ENCODE measurements at regions not wholly inside any gene's neighbourhood (a gene's known extent, or its start where the extent isn't known, plus 50 kb on each side); places are given as distances from the start of the nearest gene placed in this dataset.
"Not testable (repeated sequence)": the region's sequence is repeated elsewhere in the genome, so short reads cannot be mapped to it uniquely, and the experiment has no call there.

DNA sequence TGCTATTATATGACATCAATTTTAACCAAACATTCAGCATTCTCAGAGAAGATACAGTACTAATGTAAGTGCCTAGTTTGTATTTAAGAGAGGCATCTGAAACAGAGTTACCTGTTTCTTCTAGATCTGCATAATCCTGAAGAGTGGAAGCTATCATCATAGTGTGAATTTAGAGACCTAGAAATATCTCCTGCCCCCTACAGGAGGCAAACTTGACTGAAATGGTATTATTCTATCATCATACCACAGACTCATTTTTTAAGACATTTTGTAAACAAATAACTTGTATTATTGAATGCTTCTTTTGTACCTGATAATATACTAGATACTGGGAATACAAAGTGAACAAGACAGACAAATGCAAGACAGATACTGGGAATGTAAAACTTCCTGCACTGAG lies 216.8 kb upstream of the RPS23 start:
- no peak for DNase-seq (ENCODE audit: low spot score)

DNA sequence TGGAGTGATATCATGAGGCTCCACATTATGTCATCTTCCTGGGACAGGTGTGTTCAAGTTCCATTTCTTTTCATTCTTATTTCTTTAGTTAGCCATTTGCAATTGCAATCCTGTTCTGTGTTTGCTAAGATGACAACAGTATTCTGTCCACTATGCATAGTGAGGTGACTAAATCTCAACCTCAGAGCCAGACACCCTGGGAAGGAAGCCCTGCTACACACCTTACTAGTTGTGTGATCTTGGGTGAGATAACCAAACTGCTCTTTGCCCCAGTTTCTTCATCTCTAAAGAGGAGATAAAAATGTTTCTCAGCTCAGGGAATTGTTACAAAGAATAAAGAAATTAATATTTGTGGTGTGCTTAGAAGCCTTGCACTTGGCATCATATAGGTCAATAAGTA lies 215.1 kb upstream of the RPS23 start:
- no peak for DNase-seq (ENCODE audit: low spot score)

DNA sequence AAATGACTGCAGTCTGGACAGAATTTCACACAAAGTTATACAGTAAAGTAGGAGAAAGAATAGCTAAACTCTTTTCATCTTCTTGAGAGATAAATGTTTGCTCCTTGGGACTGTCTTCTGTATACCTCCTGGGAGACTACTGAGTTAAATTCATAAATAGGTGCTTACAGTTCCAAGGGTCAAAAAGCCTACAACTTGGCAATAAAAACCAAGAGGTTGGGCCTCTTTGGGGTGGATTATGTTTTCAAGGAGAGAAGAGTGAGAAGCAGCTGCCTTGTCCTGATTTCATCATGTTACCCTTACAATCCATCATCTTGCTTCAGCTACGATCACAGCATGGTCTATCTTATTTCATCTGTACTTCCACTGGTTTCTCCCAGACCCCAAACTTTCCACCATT lies 213.2 kb upstream of the RPS23 start:
- no peak for DNase-seq (ENCODE audit: low spot score)

DNA sequence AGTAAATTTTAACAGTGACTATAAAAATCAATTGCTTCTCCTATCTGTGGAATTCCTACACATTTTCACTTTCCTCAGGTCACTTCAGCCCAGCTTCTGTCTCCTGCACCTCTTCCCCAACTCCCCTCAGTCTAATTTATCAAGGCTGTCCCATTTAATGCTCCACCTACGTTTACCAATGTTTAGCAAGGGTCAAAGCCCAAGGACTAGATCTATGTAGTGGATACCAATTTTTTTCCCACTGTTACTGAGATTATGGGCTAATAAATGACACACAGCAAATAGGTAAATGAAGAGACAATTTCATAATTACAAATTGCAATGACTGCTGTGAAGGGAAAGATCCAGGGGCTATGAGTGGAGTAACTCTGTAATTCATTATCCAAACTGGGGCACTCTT lies 211.5 kb upstream of the RPS23 start:
- DNase-seq (ENCODE audit: low spot score): no peak

DNA sequence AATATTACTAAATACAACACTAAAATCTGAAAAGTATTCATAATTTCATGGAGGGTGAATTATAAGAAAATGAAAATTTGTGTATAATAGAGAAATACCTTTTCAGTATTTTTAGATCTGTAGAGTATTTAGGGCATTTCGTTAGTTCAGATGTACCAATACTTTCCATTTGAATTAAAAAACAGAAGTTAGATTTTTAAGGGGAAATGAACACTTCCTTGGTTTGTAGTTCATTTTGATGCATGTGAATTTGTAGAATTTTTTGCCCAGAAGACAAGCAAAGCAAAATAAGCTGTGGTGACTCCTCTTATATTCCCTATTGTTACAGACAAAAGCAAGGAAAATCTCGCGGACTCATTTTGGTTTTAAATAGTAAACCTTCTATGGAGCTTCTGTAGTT lies 209.0 kb upstream of the RPS23 start:
- no peak for DNase-seq (ENCODE audit: low spot score)

DNA sequence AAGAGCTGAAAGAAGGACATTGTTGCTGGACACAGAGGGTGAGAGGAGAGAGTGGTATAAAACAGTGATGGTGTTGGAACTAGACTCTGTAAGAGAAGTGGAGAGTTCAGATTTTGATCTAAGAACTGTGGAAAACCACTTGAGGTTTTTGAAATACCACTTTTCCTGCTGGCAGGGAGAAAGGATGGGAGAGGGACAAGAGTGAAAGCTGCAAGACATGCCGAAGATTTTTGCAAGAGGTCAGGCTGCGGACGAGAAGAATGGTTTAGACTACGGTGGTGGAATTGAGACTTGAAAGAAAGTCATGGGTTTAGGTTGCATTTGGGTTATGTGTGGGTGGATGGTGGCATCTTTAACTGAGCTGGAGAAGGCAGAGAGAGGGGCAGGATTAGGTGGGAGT lies 202.2 kb upstream of the RPS23 start:
- DNase-seq (ENCODE audit: low spot score): no peak

DNA sequence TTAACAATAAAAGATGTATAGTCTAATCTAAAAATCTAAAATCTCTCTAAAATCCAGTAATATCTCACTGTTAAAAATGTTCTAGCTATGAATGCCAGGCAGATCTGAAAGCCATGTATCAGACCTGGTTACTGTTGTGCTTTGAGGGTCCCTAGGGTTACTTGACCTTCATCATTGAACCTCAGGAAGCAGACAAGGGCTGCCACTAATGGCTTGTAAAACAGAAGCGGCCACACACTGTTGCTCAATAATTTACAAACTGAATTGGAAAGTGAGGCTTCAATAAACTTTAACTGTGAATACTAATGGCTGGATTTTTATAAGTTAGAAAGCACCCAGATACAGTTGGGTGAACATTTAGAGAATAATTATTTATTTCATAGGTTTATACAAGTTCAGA lies 198.0 kb upstream of the RPS23 start:
- no peak for DNase-seq (ENCODE audit: low spot score)

DNA sequence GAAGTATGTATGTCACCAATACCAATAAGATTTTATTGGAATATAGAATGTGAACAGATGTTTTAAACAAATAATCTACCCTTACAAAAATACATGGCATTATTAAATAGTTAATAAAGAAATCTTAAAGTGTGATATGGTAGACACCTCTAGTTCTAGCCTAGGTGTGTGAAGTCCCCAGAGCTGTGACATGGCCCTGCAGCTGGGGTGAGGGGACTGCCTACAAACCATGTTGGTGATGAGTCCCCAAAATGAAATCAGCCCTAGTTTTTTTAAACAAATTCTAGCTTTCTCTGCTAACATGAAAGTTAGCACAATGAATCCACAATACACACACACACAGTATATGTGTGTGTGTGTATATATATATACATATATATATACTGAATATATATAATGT lies 195.1 kb upstream of the RPS23 start:
- DNase-seq (ENCODE audit: low spot score): no peak

DNA sequence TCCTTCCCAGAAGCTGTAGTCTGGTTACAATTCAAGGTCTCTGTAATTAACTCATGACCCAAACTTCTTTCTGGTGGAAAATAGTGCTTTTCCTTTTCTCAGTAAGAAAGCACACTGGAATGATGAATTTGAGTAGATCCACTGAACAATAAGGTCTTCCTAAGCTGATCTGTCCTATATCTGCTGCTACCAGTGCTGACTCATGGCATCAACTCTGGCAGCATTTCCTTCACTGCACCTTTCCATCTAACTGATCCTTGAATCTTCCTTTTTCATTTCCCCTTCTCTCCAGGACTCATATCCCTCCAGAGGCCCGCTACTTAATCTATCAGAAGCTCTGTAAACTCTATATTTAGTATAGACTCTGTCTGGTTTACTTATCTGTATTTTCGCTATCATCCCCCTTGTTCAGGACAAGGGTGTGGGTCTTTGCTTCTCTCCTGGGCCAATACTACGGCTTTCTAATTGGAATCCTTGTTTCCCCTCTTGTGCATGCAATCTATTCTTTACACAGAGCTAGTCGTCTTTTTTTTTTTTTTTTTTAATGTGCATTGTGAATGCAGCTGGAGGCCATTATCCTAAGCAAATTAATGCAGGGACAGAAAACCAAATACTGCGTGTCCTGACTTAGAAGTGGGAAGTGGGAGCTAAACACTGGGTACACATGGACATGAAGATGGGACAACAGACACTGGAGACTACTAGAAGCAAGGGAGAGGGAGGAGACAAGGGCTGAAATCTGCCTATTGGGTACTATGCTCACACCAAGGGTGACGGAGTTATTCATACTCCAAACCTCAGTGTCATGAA lies 192.2 kb upstream of the RPS23 start:
- no peak for DNase-seq (ENCODE audit: low spot score)

DNA sequence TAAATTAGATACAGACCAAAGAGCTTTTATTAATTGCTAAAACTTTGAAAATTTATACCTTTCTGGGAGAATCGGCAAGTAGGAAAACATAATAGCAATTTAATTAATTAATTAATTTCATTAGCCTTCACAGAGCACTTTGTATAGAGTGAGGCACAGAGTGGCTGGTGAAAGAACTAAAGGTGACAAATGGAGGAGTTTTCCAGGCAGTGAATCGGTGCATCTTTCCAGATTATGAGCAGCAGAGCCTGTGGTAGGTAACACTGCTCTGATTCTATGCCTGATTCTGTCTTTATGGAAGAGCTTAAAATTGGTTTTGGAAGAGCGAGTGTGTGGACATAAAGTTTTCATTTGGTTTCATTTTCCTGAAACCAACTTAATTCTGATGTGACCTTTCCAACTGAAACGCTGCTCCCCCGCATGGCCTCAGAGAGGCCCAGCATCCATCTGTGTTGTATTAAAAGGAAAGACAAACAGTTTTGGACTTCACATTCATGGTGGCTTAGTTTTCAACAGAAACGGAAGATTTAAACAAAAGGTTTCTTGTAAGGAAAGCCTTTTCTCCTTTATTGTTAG lies 188.9 kb upstream of the RPS23 start:
- DNase-seq (ENCODE audit: low spot score): no peak

DNA sequence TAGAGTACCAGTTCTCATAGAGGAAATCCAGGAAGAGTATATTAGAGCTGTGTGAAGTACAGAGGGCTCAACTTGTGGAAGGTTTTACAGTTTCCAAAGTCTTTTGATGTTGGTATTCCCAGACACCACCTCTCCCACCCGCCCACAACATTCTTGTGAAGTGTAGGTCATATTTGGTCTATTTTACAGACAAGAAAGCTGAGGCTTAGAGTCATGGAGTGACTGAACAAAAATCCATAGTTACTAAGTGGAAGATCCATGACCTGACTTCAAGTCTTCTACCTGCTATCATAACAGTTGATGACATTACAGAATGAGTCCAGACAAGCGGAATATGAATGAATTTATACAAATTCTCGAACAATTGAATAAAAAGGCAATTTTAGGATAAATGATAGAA lies 187.1 kb upstream of the RPS23 start:
- no peak for DNase-seq (ENCODE audit: low spot score)

DNA sequence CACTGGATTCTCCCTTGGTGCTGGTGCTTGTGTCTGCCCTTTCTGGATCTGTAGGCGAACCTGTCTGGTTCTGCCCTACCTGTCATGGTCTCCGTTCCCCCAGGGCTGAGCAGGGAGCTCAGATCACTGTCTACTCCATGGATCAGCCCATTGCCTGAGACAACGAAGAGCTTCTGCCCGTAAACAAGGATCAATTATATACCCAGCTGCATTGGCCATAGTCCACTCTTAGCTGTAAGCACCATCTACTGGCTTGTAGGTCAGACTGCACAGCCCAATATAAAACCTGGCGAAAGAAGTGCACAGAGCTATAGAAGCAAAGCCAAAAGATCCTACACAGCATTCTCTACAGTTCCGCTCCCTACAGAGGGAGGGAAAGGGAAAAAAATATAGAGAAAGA lies 181.5 kb upstream of the RPS23 start:
- DNase-seq (ENCODE audit: low spot score): no peak

DNA sequence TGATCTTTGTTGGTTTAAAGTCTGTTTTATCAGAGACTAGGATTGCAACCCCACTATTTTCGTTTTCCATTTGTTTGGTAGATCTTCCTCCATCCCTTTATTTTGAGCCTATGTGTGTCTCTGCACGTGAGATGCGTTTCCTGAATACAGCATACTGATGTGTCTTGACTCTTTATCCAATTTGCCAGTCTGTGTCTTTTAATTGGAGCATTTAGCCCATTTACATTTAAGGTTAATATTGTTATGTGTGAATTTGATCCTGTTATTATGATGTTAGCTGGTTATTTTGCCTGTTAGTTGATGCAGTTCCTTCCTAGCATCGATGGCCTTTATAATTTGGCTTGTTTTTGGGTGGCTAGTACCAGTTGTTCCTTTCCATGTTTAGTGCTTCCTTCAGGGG lies 177.2 kb upstream of the RPS23 start:
- DNase-seq (ENCODE audit: low spot score): not testable (repeated sequence)

DNA sequence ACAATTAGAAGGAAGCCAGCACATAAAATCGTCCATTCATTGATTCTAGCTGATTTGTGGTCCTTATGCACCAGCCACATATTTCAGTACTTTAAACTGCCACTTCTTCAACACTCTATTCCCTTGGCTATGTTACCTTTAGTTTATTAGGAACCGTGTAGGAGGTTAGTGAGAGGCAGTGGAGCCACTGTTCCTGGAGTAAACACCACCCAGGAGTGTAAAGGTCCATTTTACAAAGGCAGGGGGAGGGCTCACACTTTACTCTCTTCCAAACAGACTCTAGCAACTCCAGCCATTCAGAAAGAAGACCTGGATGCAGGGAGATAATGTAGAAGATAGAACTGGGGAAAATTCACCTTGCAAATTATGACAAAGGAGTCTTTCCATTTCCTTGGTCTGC lies 170.2 kb upstream of the RPS23 start:
- DNase-seq (ENCODE audit: low spot score): no peak

DNA sequence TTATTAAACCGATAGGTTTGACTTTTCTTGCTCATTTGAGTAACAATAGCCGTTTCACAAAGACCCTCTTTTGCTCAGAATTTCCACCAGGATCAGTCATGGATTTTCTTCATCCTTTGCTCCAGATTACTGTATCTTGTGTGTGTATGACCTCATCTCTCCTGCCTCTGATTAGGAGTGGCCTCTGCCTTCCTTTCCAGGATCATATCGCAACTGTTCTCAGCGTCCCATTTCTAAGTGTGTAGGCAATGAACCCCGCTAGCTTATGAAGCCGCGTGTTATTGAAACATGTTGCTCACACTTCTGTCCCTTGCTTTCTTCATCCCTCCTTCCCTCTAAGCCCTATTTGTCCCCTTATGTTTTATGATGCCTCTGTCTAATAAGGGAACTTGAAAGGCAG lies 169.8 kb upstream of the RPS23 start:
- DNase-seq (ENCODE audit: low spot score): no peak

DNA sequence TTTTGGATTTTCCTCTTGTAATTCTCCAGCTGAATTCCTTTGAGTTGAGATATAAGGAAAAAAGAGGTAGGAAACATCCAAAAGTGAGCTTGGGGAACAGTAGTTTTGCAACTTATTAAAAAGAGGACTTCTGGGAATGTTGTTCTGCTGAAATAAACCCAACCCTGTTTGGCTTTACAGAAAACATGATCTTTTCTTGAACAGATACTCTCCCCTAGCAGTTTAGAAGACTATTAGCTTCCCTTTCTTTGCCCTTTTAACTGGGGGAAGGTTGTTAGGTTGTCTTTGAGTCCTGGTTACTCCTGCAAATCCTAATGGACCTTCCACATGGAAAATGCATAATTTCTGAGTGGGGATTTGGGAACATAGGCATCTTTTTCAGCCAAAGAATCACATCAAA lies 168.7 kb upstream of the RPS23 start:
- no peak for DNase-seq (ENCODE audit: low spot score)

DNA sequence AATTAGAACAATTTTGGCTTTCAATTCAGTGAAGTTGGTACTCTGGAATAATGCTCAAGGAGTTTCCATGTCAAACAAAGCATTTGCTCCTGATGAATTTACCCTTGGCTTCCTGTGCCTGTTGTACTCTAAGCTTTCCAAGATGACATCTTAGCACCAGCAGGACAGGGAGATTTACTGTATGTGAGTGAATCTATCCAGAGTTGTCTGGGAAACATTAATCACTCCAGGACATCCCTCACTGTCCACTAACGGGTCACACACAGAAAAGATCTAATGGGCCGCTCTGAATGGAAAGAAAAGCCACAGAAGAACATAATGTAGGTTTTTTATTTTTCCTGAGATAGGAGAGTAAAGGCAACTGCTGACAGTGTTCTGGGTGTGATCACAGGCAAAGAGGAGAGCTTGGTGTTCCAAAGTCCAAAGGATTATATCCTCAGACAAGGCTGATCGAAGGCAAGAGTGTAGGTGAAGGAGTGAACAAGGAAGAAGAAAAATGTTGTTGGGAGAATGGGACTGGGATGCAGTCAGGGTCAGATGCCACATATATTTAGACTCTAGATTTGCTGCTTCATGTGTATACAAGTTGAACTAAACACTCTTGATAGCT lies 167.7 kb upstream of the RPS23 start:
- DNase-seq (ENCODE audit: low spot score): no peak

DNA sequence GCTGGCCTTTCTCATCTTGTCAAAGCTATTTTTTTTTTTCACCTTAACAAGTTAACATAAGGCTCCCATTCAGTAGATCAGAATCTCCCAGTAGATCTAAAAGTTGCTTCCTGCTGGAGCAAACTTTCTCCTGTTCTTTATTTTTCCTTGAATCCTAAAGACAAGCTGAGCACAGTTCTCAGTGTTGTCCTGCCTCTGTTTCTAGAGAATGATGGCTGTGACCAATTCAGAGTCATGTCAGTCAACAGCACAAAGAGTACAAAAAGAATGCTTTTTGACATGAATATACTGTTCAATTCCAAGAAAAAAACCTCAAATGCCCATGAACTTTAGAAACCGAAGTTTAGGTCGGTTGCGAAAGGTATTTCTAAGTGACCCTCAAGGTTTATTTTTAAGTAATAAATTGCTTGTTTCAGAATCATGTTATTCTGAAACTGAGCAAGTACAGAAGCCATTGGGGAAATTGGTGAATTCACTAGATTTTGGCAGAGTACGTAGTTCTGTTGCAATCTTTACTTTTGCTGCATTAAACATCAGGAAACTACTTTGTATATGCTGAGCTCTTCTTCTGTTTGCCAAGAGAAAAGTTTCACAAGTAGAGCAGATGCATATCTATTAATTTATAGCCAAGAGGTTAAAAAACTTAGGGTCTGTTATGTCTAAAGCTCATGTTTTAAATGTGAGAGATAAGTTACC lies 161.7 kb upstream of the RPS23 start:
- no peak for DNase-seq (ENCODE audit: low spot score)

DNA sequence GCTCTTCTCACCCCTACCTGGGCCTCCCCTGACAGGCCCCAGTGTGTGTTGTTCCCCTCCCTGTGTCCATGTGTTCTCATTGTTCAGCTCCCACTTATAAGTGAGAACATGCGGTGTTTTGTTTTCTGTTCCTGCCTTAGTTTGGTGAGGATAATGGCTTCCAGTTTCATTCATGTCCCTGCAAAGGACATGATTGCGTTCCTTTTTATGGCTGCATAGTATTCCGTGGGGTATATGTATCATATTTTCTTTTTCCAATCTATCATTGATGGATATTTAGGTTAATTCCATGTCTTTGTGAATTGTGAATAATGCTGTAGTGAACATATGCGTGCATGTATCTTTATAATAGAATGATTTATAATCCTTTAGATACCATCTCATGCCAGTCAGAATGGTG lies 159.4 kb upstream of the RPS23 start:
- DNase-seq (ENCODE audit: low spot score): not testable (repeated sequence)

DNA sequence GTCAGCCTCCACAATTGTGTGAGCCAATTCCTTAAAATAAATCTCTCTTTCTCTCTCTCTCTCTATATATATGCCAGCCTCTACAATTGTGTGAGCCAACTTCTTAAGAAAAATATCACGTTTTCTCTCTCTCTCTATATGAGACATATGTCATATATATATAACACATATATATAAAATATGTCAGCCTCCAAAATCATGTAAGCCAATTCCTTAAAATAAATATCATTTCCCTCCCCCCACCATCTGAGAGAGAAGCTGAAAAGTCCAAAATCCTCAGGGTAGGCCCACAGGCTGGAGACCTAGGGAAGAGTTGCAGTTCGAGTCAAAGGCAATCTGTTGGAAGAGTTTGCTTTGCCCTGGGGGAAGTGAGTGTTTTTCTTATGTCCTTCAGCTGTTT lies 158.1 kb upstream of the RPS23 start:
- no peak for DNase-seq (ENCODE audit: low spot score)

DNA sequence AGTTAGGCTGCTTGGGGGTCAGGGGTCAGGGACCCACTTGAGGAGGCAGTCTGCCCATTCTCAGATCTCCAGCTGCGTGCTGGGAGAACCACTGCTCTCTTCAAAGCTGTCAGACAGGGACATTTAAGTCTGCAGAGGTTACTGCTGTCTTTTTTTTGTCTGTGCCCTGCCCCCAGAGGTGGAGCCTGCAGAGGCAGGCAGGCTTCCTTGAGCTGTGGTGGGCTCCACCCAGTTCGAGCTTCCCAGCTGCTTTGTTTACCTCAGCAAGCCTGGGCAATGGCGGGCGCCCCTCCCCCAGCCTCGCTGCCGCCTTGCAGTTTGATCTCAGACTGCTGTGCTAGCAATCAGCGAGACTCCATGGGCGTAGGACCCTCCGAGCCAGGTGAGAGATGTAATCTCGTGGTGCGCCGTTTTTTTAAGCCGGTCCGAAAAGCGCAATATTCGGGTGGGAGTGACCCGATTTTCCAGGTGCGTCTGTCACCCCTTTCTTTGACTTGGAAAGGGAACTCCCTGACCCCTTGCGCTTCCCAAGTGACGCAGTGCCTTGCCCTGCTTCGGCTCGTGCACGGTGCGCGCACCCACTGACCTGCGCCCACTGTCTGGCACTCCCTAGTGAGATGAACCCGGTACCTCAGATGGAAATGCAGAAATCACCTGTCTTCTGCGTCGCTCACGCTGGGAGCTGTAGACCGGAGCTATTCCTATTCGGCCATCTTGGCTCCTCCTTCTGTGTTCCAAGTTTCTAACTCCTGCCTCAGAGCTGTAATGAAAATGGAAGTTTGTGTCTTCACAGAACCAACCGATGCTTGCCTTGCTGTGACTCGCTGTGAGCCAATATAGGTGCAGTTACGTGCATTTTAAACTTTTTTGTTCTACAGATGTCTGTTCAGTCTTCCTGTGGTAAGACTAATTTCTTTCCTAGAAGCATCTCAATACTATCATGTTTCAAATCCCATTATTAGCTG lies 156.8 kb upstream of the RPS23 start:
- DNase-seq (ENCODE audit: low spot score): not testable (repeated sequence)
